ENCODE measurements at regions not wholly inside any gene's neighbourhood (a gene's known extent, or its start where the extent isn't known, plus 50 kb on each side); places are given as distances from the start of the nearest gene placed in this dataset.

DNA sequence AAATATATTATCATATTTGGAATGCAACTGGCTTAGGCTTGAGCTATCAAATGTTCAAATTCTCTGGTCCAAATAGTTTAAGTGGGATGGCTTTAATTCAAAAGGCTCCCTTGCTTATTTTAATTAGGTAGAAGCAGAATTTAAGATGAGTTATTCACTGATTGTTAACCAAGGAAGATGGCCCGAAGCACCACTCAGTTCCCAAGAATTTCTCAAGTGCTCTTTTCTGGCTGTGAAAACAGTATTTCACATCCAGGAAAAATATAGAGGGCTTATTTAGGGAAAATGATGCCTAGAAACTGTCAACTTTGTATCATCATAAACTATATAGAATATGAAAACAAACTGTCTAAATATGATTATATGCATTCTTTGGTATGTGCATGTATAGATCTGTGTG, 246.5 kb upstream of the SFRP2 start:
- no peak for TF ChIP-seq EZH2 (IDR thresholded peaks at IDR 0.05; ENCODE audit: borderline replicate concordance, low read depth, low read length, poor library complexity, severe bottlenecking)
- TF ChIP-seq, protein P1, sequence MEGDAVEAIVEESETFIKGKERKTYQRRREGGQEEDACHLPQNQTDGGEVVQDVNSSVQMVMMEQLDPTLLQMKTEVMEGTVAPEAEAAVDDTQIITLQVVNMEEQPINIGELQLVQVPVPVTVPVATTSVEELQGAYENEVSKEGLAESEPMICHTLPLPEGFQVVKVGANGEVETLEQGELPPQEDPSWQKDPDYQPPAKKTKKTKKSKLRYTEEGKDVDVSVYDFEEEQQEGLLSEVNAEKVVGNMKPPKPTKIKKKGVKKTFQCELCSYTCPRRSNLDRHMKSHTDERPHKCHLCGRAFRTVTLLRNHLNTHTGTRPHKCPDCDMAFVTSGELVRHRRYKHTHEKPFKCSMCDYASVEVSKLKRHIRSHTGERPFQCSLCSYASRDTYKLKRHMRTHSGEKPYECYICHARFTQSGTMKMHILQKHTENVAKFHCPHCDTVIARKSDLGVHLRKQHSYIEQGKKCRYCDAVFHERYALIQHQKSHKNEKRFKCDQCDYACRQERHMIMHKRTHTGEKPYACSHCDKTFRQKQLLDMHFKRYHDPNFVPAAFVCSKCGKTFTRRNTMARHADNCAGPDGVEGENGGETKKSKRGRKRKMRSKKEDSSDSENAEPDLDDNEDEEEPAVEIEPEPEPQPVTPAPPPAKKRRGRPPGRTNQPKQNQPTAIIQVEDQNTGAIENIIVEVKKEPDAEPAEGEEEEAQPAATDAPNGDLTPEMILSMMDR (conservative IDR thresholded peaks at IDR 0.05; ENCODE audit: low read depth, low read length), result no peak
